ENCODE measurements at regions not wholly inside any gene's neighbourhood (a gene's known extent, or its start where the extent isn't known, plus 50 kb on each side); places are given as distances from the start of the nearest gene placed in this dataset.
"Not testable (repeated sequence)": the region's sequence is repeated elsewhere in the genome, so short reads cannot be mapped to it uniquely, and the experiment has no call there.

GRCh38 chr4:100609810-100610209, 92.0 kb upstream of the EMCN start:
- no peak for DNase-seq

GRCh38 chr4:100608651-100609050, 90.8 kb upstream of the EMCN start:
- not testable (repeated sequence) for DNase-seq

- DNase-seq = no peak
These were observed 87.3 kb upstream of the EMCN start for GRCh38 chr4:100605144-100605543.

- DNase-seq = no peak
These were observed 76.1 kb upstream of the EMCN start for GRCh38 chr4:100593935-100594334.

GRCh38 chr4:100591161-100591876, 73.5 kb upstream of the EMCN start:
- DNase-seq = no peak

- DNase-seq = no peak
These were observed 72.5 kb upstream of the EMCN start for GRCh38 chr4:100590325-100590724.

GRCh38 chr4:100588076-100588475, 70.3 kb upstream of the EMCN start:
- DNase-seq = no peak

GRCh38 chr4:100582146-100582545, 64.3 kb upstream of the EMCN start:
- DNase-seq = no peak

- no peak for DNase-seq
These were observed 63.5 kb upstream of the EMCN start for GRCh38 chr4:100581337-100581736.

GRCh38 chr4:100576570-100576969, 58.7 kb upstream of the EMCN start:
- peak; percentile 26 for DNase-seq

- DNase-seq = no peak
These were observed 56.8 kb upstream of the EMCN start for GRCh38 chr4:100574607-100575006.

- DNase-seq = no peak
These were observed 51.4 kb upstream of the EMCN start for GRCh38 chr4:100569196-100569595.
